Panc1 (cell line): ENCODE measurements at regions not wholly inside any gene's neighbourhood (a gene's known extent, or its start where the extent isn't known, plus 50 kb on each side); places are given as distances from the start of the nearest gene placed in this dataset.

Experiments used
- ATAC-seq: fragments of 200-7000 bp; cut with Tn5 transposase; 2 replicates; pipeline ENCODE4 v1.9.1; 2020; ENCODE audit warnings: mild to moderate bottlenecking, moderate library complexity
- BruUV-seq: library from RNA; stranded (reverse); fragments of 400-500 nt; replicated peaks from 2 replicates; lab custom pipeline; 2021; lab: Mats Ljungman, UMichigan
- CTCF ChIA-PET: fragments of 300-600 bp; sonication (Branson Sonifier 250); formaldehyde crosslinking; loops from one replicate; lab custom pipeline; 2022; ENCODE audit warnings: antibody characterized with exemption; lab: Charles Lee
- POLR2A ChIA-PET: fragments of 300-600 bp; sonication (Branson Sonifier 250); formaldehyde crosslinking; loops from one replicate; lab custom pipeline; 2022; ENCODE audit warnings: antibody characterized with exemption; lab: Charles Lee
- DNase-seq: peaks from one replicate; pipeline ENCODE4 v3.0.0-alpha.2; 2010; ENCODE audit warnings: low read depth, low spot score
- H3K27ac ChIP-seq: 2 replicates; pipeline ENCODE4 v1.5.1; 2011; ENCODE audit warnings: mild to moderate bottlenecking, low read length, inconsistent platforms
- H3K27me3 ChIP-seq: fragments of 200-500 bp; sonication (Bioruptor generic); 2 replicates; pipeline ENCODE4 v1.6.0; 2014; ENCODE audit warnings: low read length, inconsistent platforms; ENCODE audit not compliant: control insufficient read depth, insufficient read depth
- H3K36me3 ChIP-seq: fragments of 200-500 bp; sonication (Bioruptor generic); 2 replicates; pipeline ENCODE4 v1.5.1; 2014; ENCODE audit warnings: inconsistent platforms, mild to moderate bottlenecking, low read length, moderate library complexity; ENCODE audit not compliant: control insufficient read depth, insufficient read depth
- H3K4me1 ChIP-seq: 2 replicates; pipeline ENCODE4 v1.5.1; 2011; ENCODE audit warnings: inconsistent platforms, mild to moderate bottlenecking, low read length, moderate library complexity; ENCODE audit not compliant: control insufficient read depth, insufficient read depth
- H3K4me3 ChIP-seq, 2 experiments: 2 replicates each; pipeline ENCODE4 v1.5.1; 2011 to 2012; ENCODE audit warnings: low read depth in 2 of 2, low read length in 2 of 2, mild to moderate bottlenecking in 2 of 2, inconsistent platforms in 1 of 2, moderate library complexity in 1 of 2
- H3K9me3 ChIP-seq: fragments of 200-500 bp; sonication (Bioruptor generic); 2 replicates; pipeline ENCODE4 v1.5.1; 2014; ENCODE audit warnings: low read depth, mild to moderate bottlenecking, inconsistent platforms, low read length, moderate library complexity; ENCODE audit not compliant: control insufficient read depth, insufficient read depth
- POLR2AphosphoS5 ChIP-seq: IDR thresholded peaks from 2 replicates; pipeline ENCODE4 v1.6.1; 2012; ENCODE audit warnings: mild to moderate bottlenecking, low read depth, low read length, moderate library complexity
- REST ChIP-seq, 2 experiments: IDR thresholded peaks; 2 replicates each; pipeline ENCODE4 v1.6.1; 2011 to 2012; ENCODE audit warnings: low read depth in 2 of 2, control low read depth in 1 of 2, low read length in 1 of 2, mild to moderate bottlenecking in 1 of 2, moderate library complexity in 1 of 2; ENCODE audit not compliant: insufficient read depth in 1 of 2
- SIN3A ChIP-seq: IDR thresholded peaks from 2 replicates; pipeline ENCODE4 v1.6.1; 2012; ENCODE audit warnings: low read depth, mild to moderate bottlenecking, low read length, moderate library complexity, borderline replicate concordance; ENCODE audit not compliant: insufficient read depth
- TCF7L2 ChIP-seq: IDR thresholded peaks from 2 replicates; pipeline ENCODE4 v1.6.1; 2011; ENCODE audit warnings: mild to moderate bottlenecking, low read depth, low read length, inconsistent platforms
- in situ Hi-C: cut with HindIII; loops from 2 replicates; pipeline ENCODE4 v1.10.0; 2016; ENCODE audit warnings: low sequenced_read_pairs, low pct_unique_long_range_greater_than_20kb
- intact Hi-C: fragments of 100-400 bp; cut with micrococcal nuclease; formaldehyde crosslinking; loops from one replicate; pipeline ENCODE4 v1.10.0; 2022; ENCODE audit not compliant: unreplicated experiment
- TF ChIP-seq, protein P1 (sequence below): fragments of 450-650 bp; IDR thresholded peaks from 2 replicates; pipeline ENCODE4 v1.5.1; 2017; ENCODE audit warnings: mild to moderate bottlenecking

DNA sequence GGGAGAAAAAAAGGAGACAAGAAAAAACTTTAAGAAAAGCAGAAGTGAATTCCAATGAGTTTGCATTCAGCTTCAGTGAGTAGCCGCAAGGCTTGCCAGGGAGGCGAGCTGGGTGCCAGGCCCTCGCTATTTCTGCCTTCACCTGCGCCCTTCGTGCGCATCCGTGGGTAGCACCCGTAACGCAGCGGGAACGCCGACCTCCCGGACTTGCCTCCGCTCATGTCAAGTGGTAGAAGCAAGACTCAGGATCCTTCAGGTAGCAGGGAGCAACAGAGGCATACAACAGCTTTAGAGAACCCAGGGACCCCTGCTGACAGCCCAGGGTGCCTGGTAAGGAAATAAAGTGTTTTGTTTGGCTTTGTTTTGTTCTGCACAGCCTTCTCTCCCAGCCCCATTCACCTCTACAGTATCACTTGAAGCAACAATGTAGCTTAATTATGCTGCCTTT, 140.0 kb upstream of the BCOR start:
- intact Hi-C loops (no loop called here), in situ Hi-C loops (no loop called here)
- Histone ChIP-seq H3K9me3 (no peaks in the 10 kb centered on the region), H3K36me3 (no peaks in the 10 kb centered on the region), H3K27me3 (no peaks in the 10 kb centered on the region), H3K4me3 (no peak overlapping the region), H3K4me1 (no peaks in the 10 kb centered on the region), H3K27ac (no peak overlapping the region)
- BruUV-seq, result no TSS peak
- DNase-seq (no peak), ATAC-seq (no peak)
- CTCF ChIA-PET, result no interaction called here
- POLR2A ChIA-PET, result no interaction called here
- TF ChIP-seq SIN3A (no peak), REST (IDR thresholded peaks at IDR 0.05; ENCODE audit: insufficient read depth in 1 of 2, low read depth in 2 of 2, low read length in 1 of 2) (no peak), TCF7L2 (no peak), POLR2AphosphoS5 (no peak)
- TF ChIP-seq, protein P1, sequence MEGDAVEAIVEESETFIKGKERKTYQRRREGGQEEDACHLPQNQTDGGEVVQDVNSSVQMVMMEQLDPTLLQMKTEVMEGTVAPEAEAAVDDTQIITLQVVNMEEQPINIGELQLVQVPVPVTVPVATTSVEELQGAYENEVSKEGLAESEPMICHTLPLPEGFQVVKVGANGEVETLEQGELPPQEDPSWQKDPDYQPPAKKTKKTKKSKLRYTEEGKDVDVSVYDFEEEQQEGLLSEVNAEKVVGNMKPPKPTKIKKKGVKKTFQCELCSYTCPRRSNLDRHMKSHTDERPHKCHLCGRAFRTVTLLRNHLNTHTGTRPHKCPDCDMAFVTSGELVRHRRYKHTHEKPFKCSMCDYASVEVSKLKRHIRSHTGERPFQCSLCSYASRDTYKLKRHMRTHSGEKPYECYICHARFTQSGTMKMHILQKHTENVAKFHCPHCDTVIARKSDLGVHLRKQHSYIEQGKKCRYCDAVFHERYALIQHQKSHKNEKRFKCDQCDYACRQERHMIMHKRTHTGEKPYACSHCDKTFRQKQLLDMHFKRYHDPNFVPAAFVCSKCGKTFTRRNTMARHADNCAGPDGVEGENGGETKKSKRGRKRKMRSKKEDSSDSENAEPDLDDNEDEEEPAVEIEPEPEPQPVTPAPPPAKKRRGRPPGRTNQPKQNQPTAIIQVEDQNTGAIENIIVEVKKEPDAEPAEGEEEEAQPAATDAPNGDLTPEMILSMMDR, result no peak

GRCh38 chrX:40230646-40231045, 132.9 kb upstream of the BCOR start:
- CTCF ChIA-PET, result no interaction called here
- no peak for TF ChIP-seq REST (IDR thresholded peaks at IDR 0.05; ENCODE audit: insufficient read depth in 1 of 2, low read depth in 2 of 2, low read length in 1 of 2)
- no peak for TF ChIP-seq POLR2AphosphoS5
- DNase-seq, result no peak
- Histone ChIP-seq H3K27ac (no peak overlapping the region), H3K27me3 (no peaks in the 10 kb centered on the region), H3K4me3 (no peak overlapping the region), H3K9me3 (no peaks in the 10 kb centered on the region), H3K36me3 (no peaks in the 10 kb centered on the region), H3K4me1 (no peaks in the 10 kb centered on the region)
- intact Hi-C loops (no loop called here), in situ Hi-C loops (no loop called here)
- POLR2A ChIA-PET, result no interaction called here
- BruUV-seq, result no TSS peak
- no peak for ATAC-seq
